KMS-11 (cell line): ENCODE measurements at regions not wholly inside any gene's neighbourhood (a gene's known extent, or its start where the extent isn't known, plus 50 kb on each side); places are given as distances from the start of the nearest gene placed in this dataset.

Experiments
- H2AFZ ChIP-seq: fragments of 200-600 bp; sonication (generic); 2 replicates; pipeline ENCODE4 v1.6.1; 2016; ENCODE audit warnings: antibody characterized with exemption, mixed run types, low read depth
- H3K27ac ChIP-seq: fragments of 200-600 bp; sonication (generic); 2 replicates; pipeline ENCODE4 v1.6.1; 2016; ENCODE audit warnings: mild to moderate bottlenecking, mixed run types
- H3K27me3 ChIP-seq: fragments of 200-600 bp; sonication (generic); 2 replicates; pipeline ENCODE4 v1.6.1; 2017; ENCODE audit warnings: mild to moderate bottlenecking, low read depth, mixed run types, moderate library complexity; ENCODE audit not compliant: insufficient read depth
- H3K36me3 ChIP-seq: fragments of 200-600 bp; sonication (generic); 2 replicates; pipeline ENCODE4 v1.6.1; 2017; ENCODE audit warnings: mild to moderate bottlenecking, mixed run types; ENCODE audit not compliant: insufficient read depth
- H3K4me1 ChIP-seq: fragments of 200-600 bp; sonication (generic); 2 replicates; pipeline ENCODE4 v1.6.1; 2016; ENCODE audit warnings: mild to moderate bottlenecking, low read depth, mixed run types; ENCODE audit not compliant: poor library complexity, severe bottlenecking
- H3K4me2 ChIP-seq: fragments of 200-600 bp; sonication (generic); 2 replicates; pipeline ENCODE4 v1.7.0; 2016; ENCODE audit warnings: mild to moderate bottlenecking, mixed run types
- H3K4me3 ChIP-seq: fragments of 200-600 bp; sonication (generic); IDR thresholded peaks from 2 replicates; pipeline ENCODE4 v1.6.1; 2017; ENCODE audit warnings: low read depth, low read length, mixed read lengths; ENCODE audit not compliant: insufficient read depth
- H3K79me2 ChIP-seq: fragments of 200-600 bp; sonication (generic); 2 replicates; pipeline ENCODE4 v1.6.1; 2016; ENCODE audit warnings: low read depth, mixed run types; ENCODE audit not compliant: insufficient read depth
- H3K9ac ChIP-seq: fragments of 200-600 bp; sonication (generic); 2 replicates; pipeline ENCODE4 v1.6.1; 2016; ENCODE audit warnings: mild to moderate bottlenecking, mixed run types
- H4K20me1 ChIP-seq: fragments of 200-600 bp; sonication (generic); 2 replicates; pipeline ENCODE4 v1.6.1; 2016; ENCODE audit warnings: mild to moderate bottlenecking, mixed run types; ENCODE audit not compliant: insufficient read depth
- TF ChIP-seq, protein P1 (sequence below): fragments of 200-600 bp; sonication (generic); conservative IDR thresholded peaks from 2 replicates; pipeline ENCODE4 v1.6.1; 2017; ENCODE audit warnings: low read depth, mild to moderate bottlenecking, antibody characterized with exemption, low read length, moderate library complexity, mixed read lengths

- no peaks in the 10 kb centered on the region for H3K79me2 ChIP-seq
- TF ChIP-seq, protein P1, sequence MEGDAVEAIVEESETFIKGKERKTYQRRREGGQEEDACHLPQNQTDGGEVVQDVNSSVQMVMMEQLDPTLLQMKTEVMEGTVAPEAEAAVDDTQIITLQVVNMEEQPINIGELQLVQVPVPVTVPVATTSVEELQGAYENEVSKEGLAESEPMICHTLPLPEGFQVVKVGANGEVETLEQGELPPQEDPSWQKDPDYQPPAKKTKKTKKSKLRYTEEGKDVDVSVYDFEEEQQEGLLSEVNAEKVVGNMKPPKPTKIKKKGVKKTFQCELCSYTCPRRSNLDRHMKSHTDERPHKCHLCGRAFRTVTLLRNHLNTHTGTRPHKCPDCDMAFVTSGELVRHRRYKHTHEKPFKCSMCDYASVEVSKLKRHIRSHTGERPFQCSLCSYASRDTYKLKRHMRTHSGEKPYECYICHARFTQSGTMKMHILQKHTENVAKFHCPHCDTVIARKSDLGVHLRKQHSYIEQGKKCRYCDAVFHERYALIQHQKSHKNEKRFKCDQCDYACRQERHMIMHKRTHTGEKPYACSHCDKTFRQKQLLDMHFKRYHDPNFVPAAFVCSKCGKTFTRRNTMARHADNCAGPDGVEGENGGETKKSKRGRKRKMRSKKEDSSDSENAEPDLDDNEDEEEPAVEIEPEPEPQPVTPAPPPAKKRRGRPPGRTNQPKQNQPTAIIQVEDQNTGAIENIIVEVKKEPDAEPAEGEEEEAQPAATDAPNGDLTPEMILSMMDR = no peak
- no peaks in the 10 kb centered on the region for H3K36me3 ChIP-seq
- no peak overlapping the region for H3K4me2 ChIP-seq
- no peak overlapping the region for H2AFZ ChIP-seq
- H3K4me1 ChIP-seq = no peaks in the 10 kb centered on the region
- H3K4me3 ChIP-seq = no peak overlapping the region
- H3K27ac ChIP-seq = no peak overlapping the region
- H3K9ac ChIP-seq = no peak overlapping the region
- H3K27me3 ChIP-seq = no peaks in the 10 kb centered on the region
- H4K20me1 ChIP-seq = no peaks in the 10 kb centered on the region
Measured at GRCh38 chr2:63663013-63663864, 74.5 kb downstream of the MDH1 start.

GRCh38 chr2:63665091-63665490 is 76.3 kb downstream of the MDH1 start:
- no peaks in the 10 kb centered on the region for H4K20me1 ChIP-seq
- no peaks in the 10 kb centered on the region for H3K27me3 ChIP-seq
- H3K4me1 ChIP-seq = no peaks in the 10 kb centered on the region
- H2AFZ ChIP-seq = no peak overlapping the region
- no peak overlapping the region for H3K27ac ChIP-seq
- no peak overlapping the region for H3K9ac ChIP-seq
- no peaks in the 10 kb centered on the region for H3K36me3 ChIP-seq
- no peak overlapping the region for H3K4me3 ChIP-seq
- no peaks in the 10 kb centered on the region for H3K79me2 ChIP-seq
- TF ChIP-seq, protein P1 = no peak
- no peak overlapping the region for H3K4me2 ChIP-seq

- Histone ChIP-seq H3K4me3 (no peak overlapping the region), H2AFZ (no peak overlapping the region), H3K27me3 (no peaks in the 10 kb centered on the region), H3K4me1 (no peaks in the 10 kb centered on the region), H3K9ac (no peak overlapping the region), H3K79me2 (no peaks in the 10 kb centered on the region), H3K27ac (no peak overlapping the region), H3K4me2 (no peak overlapping the region), H4K20me1 (no peaks in the 10 kb centered on the region), H3K36me3 (no peaks in the 10 kb centered on the region)
- TF ChIP-seq, protein P1 = no peak
Measured at GRCh38 chr2:63665846-63666475, 77.2 kb downstream of the MDH1 start.

DNA sequence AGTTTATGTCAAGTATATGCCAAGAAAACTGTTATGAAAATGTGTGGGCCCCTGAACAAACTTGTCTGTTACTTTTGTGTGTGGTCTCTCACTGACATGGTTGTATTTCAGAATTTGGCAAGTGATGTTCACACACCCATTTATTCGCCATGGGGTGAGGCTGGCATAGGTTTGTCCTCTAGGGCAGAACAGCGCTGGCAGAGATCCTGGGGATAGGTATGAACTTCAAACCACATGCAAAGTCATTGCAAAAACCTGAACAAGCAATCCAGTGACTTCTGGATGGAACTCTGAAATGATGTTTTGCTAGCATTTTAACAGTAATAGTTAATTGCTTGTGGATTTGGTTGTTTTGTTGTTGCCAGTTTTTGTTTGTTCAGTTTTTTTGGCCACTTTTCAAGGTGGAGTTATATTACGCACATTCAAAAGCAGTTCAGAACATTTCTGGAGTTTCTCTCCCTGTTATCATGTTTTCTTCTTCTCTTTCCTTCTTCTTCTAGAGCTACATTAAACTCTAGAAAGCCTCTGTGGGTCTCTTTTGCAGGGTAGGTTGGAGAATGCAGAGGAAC is 78.5 kb downstream of the MDH1 start:
- no peak overlapping the region for H3K27ac ChIP-seq
- no peak overlapping the region for H3K9ac ChIP-seq
- no peak overlapping the region for H2AFZ ChIP-seq

More for the DNA sequence above, 78.5 kb downstream of the MDH1 start:
- H3K36me3 ChIP-seq = no peaks in the 10 kb centered on the region
- no peaks in the 10 kb centered on the region for H3K27me3 ChIP-seq
- TF ChIP-seq, protein P1 = no peak
- H4K20me1 ChIP-seq = no peaks in the 10 kb centered on the region
- no peaks in the 10 kb centered on the region for H3K79me2 ChIP-seq
- H3K4me2 ChIP-seq = no peak overlapping the region
- no peak overlapping the region for H3K4me3 ChIP-seq
- H3K4me1 ChIP-seq = no peaks in the 10 kb centered on the region
